ENCODE measurements at regions not wholly inside any gene's neighbourhood (a gene's known extent, or its start where the extent isn't known, plus 50 kb on each side); places are given as distances from the start of the nearest gene placed in this dataset.
"Not testable (repeated sequence)": the region's sequence is repeated elsewhere in the genome, so short reads cannot be mapped to it uniquely, and the experiment has no call there.

- no peak for DNase-seq
These were observed 201.6 kb downstream of the IPMK start for GRCh38 chr10:58066126-58066525.

- DNase-seq = no peak
These were observed 202.2 kb downstream of the IPMK start for GRCh38 chr10:58065529-58065815.

- peak; percentile 0 for DNase-seq
These were observed 202.8 kb downstream of the IPMK start for GRCh38 chr10:58064714-58065528.

GRCh38 chr10:58063861-58064480 is 203.7 kb downstream of the IPMK start:
- no peak for DNase-seq

GRCh38 chr10:58058683-58059082 is 209.0 kb downstream of the IPMK start:
- not testable (repeated sequence) for DNase-seq

GRCh38 chr10:58054881-58055280 is 212.8 kb downstream of the IPMK start:
- DNase-seq = no peak

GRCh38 chr10:58052772-58053171 is 214.9 kb downstream of the IPMK start:
- no peak for DNase-seq

GRCh38 chr10:58050575-58050974 is 217.1 kb downstream of the IPMK start:
- no peak for DNase-seq

GRCh38 chr10:58048936-58049335 is 218.8 kb downstream of the IPMK start:
- no peak for DNase-seq

- no peak for DNase-seq
These were observed 223.6 kb downstream of the IPMK start for GRCh38 chr10:58044072-58044471.

- no peak for DNase-seq
These were observed 225.8 kb downstream of the IPMK start for GRCh38 chr10:58041901-58042300.

GRCh38 chr10:58030208-58030607 is 237.5 kb downstream of the IPMK start:
- no peak for DNase-seq

- DNase-seq = no peak
These were observed 238.9 kb downstream of the IPMK start for GRCh38 chr10:58028597-58029366.

- DNase-seq = no peak
These were observed 240.3 kb downstream of the IPMK start for GRCh38 chr10:58027426-58027825.

GRCh38 chr10:58026036-58026435 is 241.7 kb downstream of the IPMK start:
- no peak for DNase-seq

- no peak for DNase-seq
These were observed 244.2 kb downstream of the IPMK start for GRCh38 chr10:58023341-58024073.

- DNase-seq = no peak
These were observed 247.7 kb downstream of the IPMK start for GRCh38 chr10:58019863-58020537.

- no peak for DNase-seq
These were observed 249.9 kb downstream of the IPMK start for GRCh38 chr10:58017719-58018367.

- DNase-seq = no peak
These were observed 251.1 kb downstream of the IPMK start for GRCh38 chr10:58016614-58017013.

GRCh38 chr10:58014436-58014835 is 253.3 kb downstream of the IPMK start:
- no peak for DNase-seq

GRCh38 chr10:58013406-58013805 is 254.3 kb downstream of the IPMK start:
- no peak for DNase-seq

- no peak for DNase-seq
These were observed 257.5 kb downstream of the IPMK start for GRCh38 chr10:58010073-58010702.

Data from NCI-H524 treated with DMSO at 0.1 percent for 48 hours (cell line).